DND-41 (cell line): ENCODE measurements at regions not wholly inside any gene's neighbourhood (a gene's known extent, or its start where the extent isn't known, plus 50 kb on each side); places are given as distances from the start of the nearest gene placed in this dataset.

Experiments
- ATAC-seq: fragments of 200-7000 bp; cut with Tn5 transposase; 3 replicates; pipeline ENCODE4 v1.9.1; 2021; ENCODE audit warnings: low read depth; ENCODE audit not compliant: insufficient read depth
- DNase-seq: peaks from one replicate; pipeline ENCODE4 v3.0.0-alpha.2; 2020
- H2AFZ ChIP-seq: 2 replicates; pipeline ENCODE4 v1.6.0; 2012; ENCODE audit warnings: low read depth, low read length
- H3K27ac ChIP-seq: 2 replicates; pipeline ENCODE4 v1.5.1; 2012; ENCODE audit warnings: low read length, inconsistent platforms
- H3K27me3 ChIP-seq: fragments of 200-600 bp; sonication (generic); 2 replicates; pipeline ENCODE4 v1.6.0; 2012; ENCODE audit warnings: low read length, mild to moderate bottlenecking, inconsistent platforms; ENCODE audit not compliant: insufficient read depth, poor library complexity
- H3K36me3 ChIP-seq: 2 replicates; pipeline ENCODE4 v1.5.1; 2012; ENCODE audit warnings: low read length, inconsistent platforms; ENCODE audit not compliant: insufficient read depth
- H3K4me1 ChIP-seq: 2 replicates; pipeline ENCODE4 v1.5.1; 2012; ENCODE audit warnings: mild to moderate bottlenecking, low read length; ENCODE audit not compliant: insufficient read depth
- H3K4me2 ChIP-seq: 2 replicates; pipeline ENCODE4 v1.6.0; 2012; ENCODE audit warnings: mild to moderate bottlenecking, moderate library complexity, low read length, inconsistent platforms; ENCODE audit not compliant: insufficient read depth
- H3K4me3 ChIP-seq, 2 experiments: fragments of 200-600 bp in 1 of 2; shearing (Covaris generic) in 1 of 2; 2 replicates each; pipeline ENCODE4 v1.5.1; 2012 to 2016; ENCODE audit warnings: inconsistent platforms in 2 of 2, low read length in 2 of 2, mild to moderate bottlenecking in 2 of 2, low read depth in 1 of 2, moderate library complexity in 1 of 2
- H3K79me2 ChIP-seq: 2 replicates; pipeline ENCODE4 v1.6.0; 2012; ENCODE audit warnings: low read length, inconsistent platforms; ENCODE audit not compliant: insufficient read depth
- H3K9ac ChIP-seq: 2 replicates; pipeline ENCODE4 v1.6.0; 2012; ENCODE audit warnings: low read depth, mild to moderate bottlenecking, inconsistent platforms, low read length, moderate library complexity
- H3K9me3 ChIP-seq: 2 replicates; pipeline ENCODE4 v1.5.1; 2012; ENCODE audit warnings: low read length, moderate library complexity, mild to moderate bottlenecking, inconsistent platforms; ENCODE audit not compliant: insufficient read depth, severe bottlenecking
- H4K20me1 ChIP-seq: 2 replicates; pipeline ENCODE4 v1.6.0; 2012; ENCODE audit warnings: low read length; ENCODE audit not compliant: insufficient read depth
- EZH2 ChIP-seq: IDR thresholded peaks from 3 replicates; pipeline ENCODE4 v1.6.1; 2012; ENCODE audit warnings: borderline replicate concordance, low read depth, mild to moderate bottlenecking, moderate library complexity, low read length, inconsistent platforms; ENCODE audit not compliant: severe bottlenecking
- TF ChIP-seq, protein P1 (sequence below): IDR thresholded peaks from 2 replicates; pipeline ENCODE4 v1.5.1; 2012; ENCODE audit warnings: borderline replicate concordance, low read length, moderate library complexity, mild to moderate bottlenecking; ENCODE audit not compliant: poor library complexity, severe bottlenecking; ENCODE audit errors: extremely low read depth

DNA sequence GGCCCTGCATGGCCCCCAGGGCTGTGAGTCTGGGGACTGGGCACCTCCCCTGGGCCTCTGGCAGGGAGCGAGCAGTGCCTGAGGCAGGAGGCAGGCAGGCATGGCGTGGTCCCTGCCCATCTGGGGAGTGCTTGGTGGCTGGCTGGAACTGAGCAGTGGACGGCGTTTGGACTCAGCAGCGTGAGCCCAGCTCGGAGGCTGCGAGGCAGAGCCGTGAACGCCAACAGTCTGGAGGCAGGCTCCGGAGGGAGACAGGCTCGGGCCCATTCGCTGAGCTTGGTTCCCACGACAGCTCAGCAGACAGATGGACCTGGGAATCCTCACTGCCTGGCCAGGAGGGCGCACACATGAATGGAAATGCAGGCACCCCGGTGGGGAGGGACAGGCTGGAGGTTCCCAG is 160.7 kb upstream of the POU3F1 start:
- Histone ChIP-seq H3K79me2 (no peaks in the 10 kb centered on the region), H3K4me2 (no peak overlapping the region), H3K9me3 (no peaks in the 10 kb centered on the region), H2AFZ (no peak overlapping the region), H3K9ac (no peak overlapping the region), H4K20me1 (0 out of 2 replicates have a peak, but pooled peaks cover 6% of the 10 kb centered on the region), H3K36me3 (no peaks in the 10 kb centered on the region), H3K4me1 (no peaks in the 10 kb centered on the region), H3K27me3 (no peaks in the 10 kb centered on the region), H3K4me3 (no peak overlapping the region), H3K27ac (no peak overlapping the region)
- no peak for ATAC-seq
- TF ChIP-seq, protein P1, sequence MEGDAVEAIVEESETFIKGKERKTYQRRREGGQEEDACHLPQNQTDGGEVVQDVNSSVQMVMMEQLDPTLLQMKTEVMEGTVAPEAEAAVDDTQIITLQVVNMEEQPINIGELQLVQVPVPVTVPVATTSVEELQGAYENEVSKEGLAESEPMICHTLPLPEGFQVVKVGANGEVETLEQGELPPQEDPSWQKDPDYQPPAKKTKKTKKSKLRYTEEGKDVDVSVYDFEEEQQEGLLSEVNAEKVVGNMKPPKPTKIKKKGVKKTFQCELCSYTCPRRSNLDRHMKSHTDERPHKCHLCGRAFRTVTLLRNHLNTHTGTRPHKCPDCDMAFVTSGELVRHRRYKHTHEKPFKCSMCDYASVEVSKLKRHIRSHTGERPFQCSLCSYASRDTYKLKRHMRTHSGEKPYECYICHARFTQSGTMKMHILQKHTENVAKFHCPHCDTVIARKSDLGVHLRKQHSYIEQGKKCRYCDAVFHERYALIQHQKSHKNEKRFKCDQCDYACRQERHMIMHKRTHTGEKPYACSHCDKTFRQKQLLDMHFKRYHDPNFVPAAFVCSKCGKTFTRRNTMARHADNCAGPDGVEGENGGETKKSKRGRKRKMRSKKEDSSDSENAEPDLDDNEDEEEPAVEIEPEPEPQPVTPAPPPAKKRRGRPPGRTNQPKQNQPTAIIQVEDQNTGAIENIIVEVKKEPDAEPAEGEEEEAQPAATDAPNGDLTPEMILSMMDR = no peak
- no peak for TF ChIP-seq EZH2
- no peak for DNase-seq

DNA sequence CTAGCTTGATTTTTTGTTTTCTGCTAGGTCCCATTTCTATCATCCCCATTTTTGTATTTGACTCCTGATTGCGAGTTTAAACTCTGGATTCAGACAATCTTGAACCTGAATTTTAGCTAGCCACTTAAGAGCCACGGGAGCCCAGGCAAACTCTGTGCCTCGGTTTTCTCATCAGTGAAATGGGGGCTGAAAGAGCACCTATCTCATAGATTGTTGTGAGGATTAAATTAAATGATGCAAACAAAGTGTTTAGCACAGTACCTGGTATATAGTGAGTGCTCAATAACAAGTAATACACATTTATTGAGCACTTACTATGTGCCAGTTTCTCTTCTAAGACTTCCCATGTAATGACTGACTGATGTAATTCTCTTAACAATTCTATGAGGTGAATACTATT is 158.1 kb upstream of the POU3F1 start:
- peaks cover 8% of the 10 kb centered on the region for H3K27me3 ChIP-seq
- no peaks in the 10 kb centered on the region for H3K4me1 ChIP-seq
- no peaks in the 10 kb centered on the region for H4K20me1 ChIP-seq
- no peak for ATAC-seq
- no peak overlapping the region for H3K4me2 ChIP-seq
- no peaks in the 10 kb centered on the region for H3K9me3 ChIP-seq
- TF ChIP-seq, protein P1 = no peak
- no peak for TF ChIP-seq EZH2
- no peaks in the 10 kb centered on the region for H3K79me2 ChIP-seq
- no peak overlapping the region for H3K9ac ChIP-seq
- no peak for DNase-seq
- H3K36me3 ChIP-seq = no peaks in the 10 kb centered on the region
- H3K4me3 ChIP-seq = no peak overlapping the region
- no peak overlapping the region for H3K27ac ChIP-seq
- no peak overlapping the region for H2AFZ ChIP-seq

DNA sequence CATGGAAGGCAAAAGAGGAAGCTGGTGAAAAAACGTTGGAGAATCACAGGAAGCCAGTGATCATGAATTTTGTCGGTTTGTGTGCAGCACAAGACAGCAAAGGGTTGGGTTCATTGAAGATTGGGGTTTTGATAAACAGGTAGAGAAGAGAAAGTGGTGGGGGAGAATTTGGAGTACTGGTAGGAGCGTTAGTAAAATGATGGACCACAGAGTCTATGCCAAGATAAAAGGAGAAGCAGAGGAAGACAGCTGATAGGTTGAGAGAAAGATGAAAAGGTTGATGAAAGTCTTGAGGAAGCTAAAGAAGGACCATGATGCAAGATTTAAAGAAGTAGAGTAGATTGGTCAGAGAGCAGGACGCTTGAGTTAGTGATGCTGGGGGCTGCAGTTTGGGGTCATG is 156.8 kb upstream of the POU3F1 start:
- H3K4me1 ChIP-seq = no peaks in the 10 kb centered on the region
- ATAC-seq (no peak), DNase-seq (no peak)
- H3K9me3 ChIP-seq = no peaks in the 10 kb centered on the region
- no peaks in the 10 kb centered on the region for H3K36me3 ChIP-seq
- no peaks in the 10 kb centered on the region for H3K79me2 ChIP-seq
- no peak overlapping the region for H3K27ac ChIP-seq
- peaks cover 8% of the 10 kb centered on the region for H3K27me3 ChIP-seq
- H3K4me2 ChIP-seq = no peak overlapping the region
- H2AFZ ChIP-seq = no peak overlapping the region
- TF ChIP-seq EZH2 = no peak
- TF ChIP-seq, protein P1 = no peak
- no peaks in the 10 kb centered on the region for H4K20me1 ChIP-seq
- no peak overlapping the region for H3K4me3 ChIP-seq
- H3K9ac ChIP-seq = no peak overlapping the region

DNA sequence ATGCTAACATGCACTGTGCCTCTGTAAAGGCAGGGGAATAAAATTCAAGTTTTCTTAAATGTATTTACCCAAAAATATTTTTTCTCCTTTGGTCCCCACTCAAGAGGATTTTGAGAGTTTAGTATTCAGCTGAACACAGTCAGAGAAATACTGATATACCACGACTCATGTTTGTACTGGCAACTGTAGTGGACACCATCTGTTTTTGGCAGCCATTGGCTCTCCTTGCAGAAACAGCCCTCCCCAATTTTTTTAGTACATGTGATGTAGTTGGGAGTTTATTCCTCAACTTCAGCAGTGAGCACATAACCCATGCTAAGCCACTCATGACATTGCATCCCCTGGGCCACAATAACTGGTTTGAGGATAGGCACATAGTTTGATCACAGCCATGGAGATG is 154.8 kb upstream of the POU3F1 start:
- DNase-seq = no peak
- Histone ChIP-seq H3K9ac (no peak overlapping the region), H3K4me3 (no peak overlapping the region), H3K4me2 (no peak overlapping the region), H3K27ac (no peak overlapping the region), H3K9me3 (no peaks in the 10 kb centered on the region), H3K36me3 (no peaks in the 10 kb centered on the region), H3K4me1 (no peaks in the 10 kb centered on the region), H3K27me3 (peaks cover 8% of the 10 kb centered on the region), H3K79me2 (no peaks in the 10 kb centered on the region), H4K20me1 (no peaks in the 10 kb centered on the region), H2AFZ (no peak overlapping the region)
- no peak for ATAC-seq
- no peak for TF ChIP-seq EZH2
- TF ChIP-seq, protein P1 = no peak
